ENCODE measurements at regions not wholly inside any gene's neighbourhood (a gene's known extent, or its start where the extent isn't known, plus 50 kb on each side); places are given as distances from the start of the nearest gene placed in this dataset.

GRCh38 chr6:67883500-67884366, 751.3 kb upstream of the ADGRB3 start:
- H3K4me2 ChIP-seq (ENCODE audit: insufficient read depth in 1 of 2, low read depth in 2 of 2, low read length in 2 of 2), result no peak overlapping the region
- no peak for DNase-seq (ENCODE audit: low read depth in 1 of 2, low spot score in 2 of 2)
- H3K4me1 ChIP-seq (replicated peaks in 1 of 4; ENCODE audit: control insufficient read depth in 3 of 4, insufficient read depth in 4 of 4, low read length in 3 of 4), result no peaks in the 10 kb centered on the region

More at GRCh38 chr6:67883500-67884366, 751.3 kb upstream of the ADGRB3 start:
- H2AK5ac ChIP-seq (ENCODE audit: low read depth, low read length), result no peak overlapping the region
- no peak overlapping the region for H3K18ac ChIP-seq (ENCODE audit: extremely low read depth, low read length)
- H3K23ac ChIP-seq (ENCODE audit: insufficient read length), result no peak overlapping the region
- no peak overlapping the region for H2BK15ac ChIP-seq (ENCODE audit: low read length)
- H3K9me3 ChIP-seq (ENCODE audit: insufficient read depth in 2 of 2, low read depth in 1 of 2, low read length in 1 of 2), result peaks cover 2 to 4% of the 10 kb centered on the region in 2 experiments; a peak in 1 of 4 replicates
- TF ChIP-seq SP4 (IDR thresholded peaks at IDR 0.05; ENCODE audit: low read length) (no peak), TCF12 (IDR thresholded peaks at IDR 0.05; ENCODE audit: low read depth, low read length) (no peak), ATF2 (IDR thresholded peaks at IDR 0.05; ENCODE audit: low read length) (no peak), ASH2L (IDR thresholded peaks at IDR 0.05; ENCODE audit: low read length) (no peak), SUZ12 (IDR thresholded peaks at IDR 0.05; ENCODE audit: low read length) (no peak), BRCA1 (IDR thresholded peaks at IDR 0.05; ENCODE audit: low read depth, low read length) (no peak)
- 92% methylated on average over 11 of the region's 11 CpGs; no CpG with 5 or more reads in 1 of the 2 experiments for WGBS, 2 experiments (ENCODE audit: extremely low coverage in 1 of 2, insufficient coverage in 1 of 2, insufficient read length in 1 of 2, insufficient replicate concordance in 2 of 2, low coverage in 1 of 2, low lambda C conversion rate in 2 of 2, missing lambda C conversion rate in 1 of 2)
- no peaks in the 10 kb centered on the region for H4K20me1 ChIP-seq (replicated peaks in 1 of 2; ENCODE audit: control insufficient read depth in 1 of 2, insufficient read depth in 2 of 2, low read length in 2 of 2)
- no peak overlapping the region for H3K4me3 ChIP-seq (ENCODE audit: extremely low read depth in 1 of 4, insufficient read depth in 2 of 4, low read depth in 3 of 4, low read length in 4 of 4)
- no peak overlapping the region for H2BK12ac ChIP-seq (ENCODE audit: low read depth, low read length)
- no peak overlapping the region for H2BK20ac ChIP-seq (ENCODE audit: low read length)
- FAIRE-seq, result no peak
- H3K27ac ChIP-seq (ENCODE audit: low read depth, low read length), result no peak overlapping the region
- no peak overlapping the region for H3K9ac ChIP-seq (replicated peaks in 1 of 4; ENCODE audit: extremely low read depth in 1 of 4, low read depth in 3 of 4, low read length in 3 of 4)
- H3K4ac ChIP-seq (replicated peaks; ENCODE audit: insufficient read length, low read depth, low read length), result no peak overlapping the region
- H4K91ac ChIP-seq (replicated peaks; ENCODE audit: insufficient read length, low read length), result no peak overlapping the region
- no peaks in the 10 kb centered on the region for H3K79me2 ChIP-seq (ENCODE audit: control insufficient read depth in 1 of 2, insufficient read depth in 2 of 2, low read length in 2 of 2)
- no peak overlapping the region for H2BK120ac ChIP-seq (replicated peaks; ENCODE audit: low read depth, low read length)
- H3K27me3 ChIP-seq (replicated peaks in 1 of 4; ENCODE audit: control insufficient read depth in 3 of 4, extremely low read depth in 1 of 4, insufficient read depth in 3 of 4, low read length in 3 of 4), result no peaks in the 10 kb centered on the region
- H3K14ac ChIP-seq (ENCODE audit: insufficient read length), result no peak overlapping the region
- ChIA-PET CTCF (ENCODE audit: partially characterized antibody) (no interaction called here), POLR2A (ENCODE audit: partially characterized antibody) (no interaction called here)
- no peak overlapping the region for H2BK5ac ChIP-seq (ENCODE audit: low read depth, low read length)
- H4K5ac ChIP-seq (ENCODE audit: insufficient read length, low read depth, low read length), result no peak overlapping the region
- H4K8ac ChIP-seq (ENCODE audit: extremely low read depth, insufficient read depth, low read length), result no peak overlapping the region
- H3K79me1 ChIP-seq (ENCODE audit: low read depth, low read length), result no peaks in the 10 kb centered on the region
- H3K56ac ChIP-seq (replicated peaks; ENCODE audit: insufficient read length, low read depth, low read length), result no peak overlapping the region
- no peaks in the 10 kb centered on the region for H3K36me3 ChIP-seq (ENCODE audit: control insufficient read depth in 2 of 4, insufficient read depth in 4 of 4, low read length in 3 of 4)
- H3K23me2 ChIP-seq (ENCODE audit: low read depth, low read length), result no peaks in the 10 kb centered on the region; the same call in 1 of the 2 replicates
- H2AFZ ChIP-seq (ENCODE audit: low read length), result no peak overlapping the region

All from H1 (cell line).